ENCODE measurements at regions not wholly inside any gene's neighbourhood (a gene's known extent, or its start where the extent isn't known, plus 50 kb on each side); places are given as distances from the start of the nearest gene placed in this dataset.

GRCh38 chr18:1392865-1393734, 488.4 kb downstream of the ADCYAP1 start:
- TF ChIP-seq CTCF (IDR thresholded peaks at IDR 0.05 in 2 of 3, conservative IDR thresholded peaks at IDR 0.05 in 1 of 3; ENCODE audit: borderline replicate concordance in 1 of 3, insufficient read depth in 1 of 3, low read depth in 2 of 3, low read length in 2 of 3) (no peak), EZH2phosphoT487 (IDR thresholded peaks at IDR 0.05; ENCODE audit: borderline replicate concordance) (no peak), REST (IDR thresholded peaks at IDR 0.05; ENCODE audit: low read depth) (no peak), POLR2AphosphoS5 (IDR thresholded peaks at IDR 0.05; ENCODE audit: low read depth, low read length) (no peak), MAX (IDR thresholded peaks at IDR 0.05) (no peak), RAD21 (IDR thresholded peaks at IDR 0.05; ENCODE audit: low read depth) (no peak), SRF (IDR thresholded peaks at IDR 0.05; ENCODE audit: low read depth) (no peak), TCF7L2 (IDR thresholded peaks at IDR 0.05; ENCODE audit: borderline replicate concordance, extremely low read depth, insufficient read depth, insufficient read length) (no peak), ZNF274 (IDR thresholded peaks at IDR 0.05; ENCODE audit: low read depth, low read length) (no peak)
